Gastroesophageal sphincter (tissue), 4 donors: ENCODE measurements at regions not wholly inside any gene's neighbourhood (a gene's known extent, or its start where the extent isn't known, plus 50 kb on each side); places are given as distances from the start of the nearest gene placed in this dataset.

Source experiments
- ATAC-seq: fragments of 150-250 bp; one replicate; pipeline ENCODE4 v1.9.1; 2016; ENCODE audit warnings: mild to moderate bottlenecking, moderate library complexity
- H3K27ac ChIP-seq, 4 donors: fragments of 200-600 bp; sonication (generic) in 3 of 4; 1 replicate in 3 of 4; 2 replicates in 1 of 4; pipeline ENCODE4 v1.5.1; 2016 to 2019
- H3K27me3 ChIP-seq: fragments of 200-600 bp; sonication (generic); one replicate; pipeline ENCODE4 v1.5.1; 2019
- H3K36me3 ChIP-seq, 2 donors: fragments of 200-600 bp; sonication (generic); one replicate each; pipeline ENCODE4 v1.5.1; 2019; ENCODE audit warnings: control low read depth in 1 of 2
- H3K4me1 ChIP-seq, 3 donors: fragments of 200-600 bp; sonication (generic); 1 replicate in 2 of 3; 2 replicates in 1 of 3; pipeline ENCODE4 v1.5.1; 2016 to 2019; ENCODE audit warnings: control low read depth in 2 of 3
- H3K4me3 ChIP-seq, 2 donors: fragments of 200-600 bp; sonication (generic); one replicate each; pipeline ENCODE4 v1.5.1; 2019; ENCODE audit warnings: mild to moderate bottlenecking in 1 of 2, moderate library complexity in 1 of 2
- H3K9me3 ChIP-seq, 3 donors: fragments of 200-600 bp; sonication (generic); one replicate each; pipeline ENCODE4 v1.5.1; 2017 to 2019; ENCODE audit warnings: control low read depth in 2 of 3
- EP300 ChIP-seq: sonication (generic); formaldehyde crosslinking; IDR thresholded peaks from one replicate; pipeline ENCODE4 v1.6.1; 2017; ENCODE audit warnings: antibody characterized with exemption, mild to moderate bottlenecking
- POLR2A ChIP-seq, 2 donors: fragments of 450-650 bp; IDR thresholded peaks; one replicate each; pipeline ENCODE4 v1.6.1; 2017; ENCODE audit warnings: antibody characterized with exemption in 2 of 2, mild to moderate bottlenecking in 2 of 2, moderate library complexity in 1 of 2
- POLR2AphosphoS5 ChIP-seq: sonication (generic); formaldehyde crosslinking; IDR thresholded peaks from one replicate; pipeline ENCODE4 v1.6.1; 2017; ENCODE audit warnings: antibody characterized with exemption
- WGBS, 2 donors: methylation state at CpG; one replicate each; pipeline ENCODE4 v1.1.5; 2018; ENCODE audit warnings: low coverage in 1 of 2; 5-methylcytosine and 5-hydroxymethylcytosine counted together
- TF ChIP-seq, protein P1 (sequence below), 4 experiments: fragments of 200-600 bp in 2 of 4; fragments of 450-650 bp in 2 of 4; sonication (generic) in 1 of 4; IDR thresholded peaks; one replicate each; pipeline ENCODE4 v1.5.1; 2017 to 2019; ENCODE audit warnings: antibody characterized with exemption in 4 of 4, mild to moderate bottlenecking in 2 of 4, moderate library complexity in 2 of 4

DNA sequence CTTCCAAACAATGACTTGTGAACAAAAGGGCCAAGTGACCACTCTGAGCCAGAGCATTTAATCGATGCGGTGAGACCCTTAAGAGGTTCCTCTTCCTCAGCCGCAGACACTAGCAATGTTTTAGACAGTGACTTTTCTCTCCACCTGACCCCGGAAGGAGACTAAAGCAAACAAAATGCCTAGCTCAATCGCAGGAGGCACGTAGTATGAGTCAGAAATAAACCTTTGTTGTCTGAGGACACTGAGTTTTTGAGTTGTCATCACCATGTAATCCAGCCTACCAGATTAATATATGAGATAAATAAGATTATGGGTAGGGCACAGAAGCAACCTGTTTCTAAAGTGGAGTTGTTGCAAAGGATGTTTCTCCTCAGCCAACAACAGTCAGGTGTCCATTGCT is 326.2 kb upstream of the DUSP10 start:
- H3K27ac ChIP-seq: no peak overlapping the region
- no peak overlapping the region for H3K4me3 ChIP-seq
- no peak for ATAC-seq
- peaks cover 0 to 11% (median 0%) of the 10 kb centered on the region in 3 donors for H3K9me3 ChIP-seq
- no peaks in the 10 kb centered on the region for H3K4me1 ChIP-seq
- H3K27me3 ChIP-seq: no peaks in the 10 kb centered on the region
- 80 to 94% methylated on average over 5 of the region's 6 CpGs for WGBS, 2 donors
- TF ChIP-seq POLR2AphosphoS5 (no peak), EP300 (no peak), POLR2A (IDR thresholded peaks at IDR 0.05) (no peak)
- TF ChIP-seq, protein P1, sequence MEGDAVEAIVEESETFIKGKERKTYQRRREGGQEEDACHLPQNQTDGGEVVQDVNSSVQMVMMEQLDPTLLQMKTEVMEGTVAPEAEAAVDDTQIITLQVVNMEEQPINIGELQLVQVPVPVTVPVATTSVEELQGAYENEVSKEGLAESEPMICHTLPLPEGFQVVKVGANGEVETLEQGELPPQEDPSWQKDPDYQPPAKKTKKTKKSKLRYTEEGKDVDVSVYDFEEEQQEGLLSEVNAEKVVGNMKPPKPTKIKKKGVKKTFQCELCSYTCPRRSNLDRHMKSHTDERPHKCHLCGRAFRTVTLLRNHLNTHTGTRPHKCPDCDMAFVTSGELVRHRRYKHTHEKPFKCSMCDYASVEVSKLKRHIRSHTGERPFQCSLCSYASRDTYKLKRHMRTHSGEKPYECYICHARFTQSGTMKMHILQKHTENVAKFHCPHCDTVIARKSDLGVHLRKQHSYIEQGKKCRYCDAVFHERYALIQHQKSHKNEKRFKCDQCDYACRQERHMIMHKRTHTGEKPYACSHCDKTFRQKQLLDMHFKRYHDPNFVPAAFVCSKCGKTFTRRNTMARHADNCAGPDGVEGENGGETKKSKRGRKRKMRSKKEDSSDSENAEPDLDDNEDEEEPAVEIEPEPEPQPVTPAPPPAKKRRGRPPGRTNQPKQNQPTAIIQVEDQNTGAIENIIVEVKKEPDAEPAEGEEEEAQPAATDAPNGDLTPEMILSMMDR (IDR thresholded peaks at IDR 0.05): no peak
- H3K36me3 ChIP-seq: no peaks in the 10 kb centered on the region

DNA sequence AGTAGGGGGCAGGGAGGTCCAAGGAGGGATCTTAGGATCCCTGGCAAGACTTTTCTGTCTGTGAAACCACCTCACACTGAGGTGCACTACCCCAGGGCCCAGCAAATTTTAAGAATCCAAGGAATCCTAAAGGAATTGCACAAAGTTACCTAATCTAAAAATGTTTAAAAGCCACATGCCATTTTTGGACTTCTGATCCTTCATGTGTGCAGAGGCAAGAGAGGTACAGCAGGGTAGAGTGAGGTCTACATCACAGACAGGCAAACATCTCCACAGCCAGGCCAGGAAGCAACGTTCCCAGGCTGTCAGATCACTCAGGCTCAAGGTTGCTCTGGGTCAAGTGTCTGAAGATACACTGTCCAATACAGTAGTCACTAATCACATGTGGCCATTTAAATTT is 324.6 kb upstream of the DUSP10 start:
- no peak for ATAC-seq
- Histone ChIP-seq H3K36me3 (no peaks in the 10 kb centered on the region), H3K4me3 (no peak overlapping the region), H3K27me3 (no peaks in the 10 kb centered on the region), H3K9me3 (peaks cover 0 to 11% (median 0%) of the 10 kb centered on the region in 3 donors), H3K4me1 (no peaks in the 10 kb centered on the region), H3K27ac (no peak overlapping the region)
- 54 to 60% methylated on average over 1 of the region's 1 CpG for WGBS, 2 donors
- TF ChIP-seq POLR2A (IDR thresholded peaks at IDR 0.05) (no peak), EP300 (no peak), POLR2AphosphoS5 (no peak)
- TF ChIP-seq, protein P1 (IDR thresholded peaks at IDR 0.05): no peak

DNA sequence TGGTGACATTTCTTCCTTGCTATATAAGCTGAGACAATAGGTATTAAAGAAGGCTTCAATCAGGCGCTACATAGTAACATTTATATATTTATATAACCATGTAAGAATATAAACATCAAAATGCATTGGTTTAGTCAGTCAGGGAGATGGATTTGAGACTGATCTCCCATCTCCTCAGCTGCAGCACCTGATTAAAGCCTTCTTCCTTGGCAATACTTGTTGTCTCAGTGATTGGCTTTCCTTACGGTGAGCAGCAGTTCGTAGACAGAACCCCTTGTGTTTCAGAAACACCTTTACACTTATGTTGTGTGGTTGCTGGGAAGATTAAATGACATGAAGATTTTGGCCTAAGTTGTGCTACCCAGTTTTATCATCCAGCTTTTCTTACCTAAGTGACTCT is 323.3 kb upstream of the DUSP10 start:
- Histone ChIP-seq H3K4me1 (no peaks in the 10 kb centered on the region), H3K9me3 (peaks cover 0 to 11% (median 0%) of the 10 kb centered on the region in 3 donors), H3K4me3 (no peak overlapping the region), H3K36me3 (no peaks in the 10 kb centered on the region), H3K27ac (no peak overlapping the region), H3K27me3 (no peaks in the 10 kb centered on the region)
- WGBS, 2 donors: 91 to 93% methylated on average over 3 of the region's 3 CpGs
- ATAC-seq: no peak
- TF ChIP-seq, protein P1 (IDR thresholded peaks at IDR 0.05): no peak
- TF ChIP-seq POLR2AphosphoS5 (no peak), EP300 (no peak), POLR2A (IDR thresholded peaks at IDR 0.05) (no peak)

DNA sequence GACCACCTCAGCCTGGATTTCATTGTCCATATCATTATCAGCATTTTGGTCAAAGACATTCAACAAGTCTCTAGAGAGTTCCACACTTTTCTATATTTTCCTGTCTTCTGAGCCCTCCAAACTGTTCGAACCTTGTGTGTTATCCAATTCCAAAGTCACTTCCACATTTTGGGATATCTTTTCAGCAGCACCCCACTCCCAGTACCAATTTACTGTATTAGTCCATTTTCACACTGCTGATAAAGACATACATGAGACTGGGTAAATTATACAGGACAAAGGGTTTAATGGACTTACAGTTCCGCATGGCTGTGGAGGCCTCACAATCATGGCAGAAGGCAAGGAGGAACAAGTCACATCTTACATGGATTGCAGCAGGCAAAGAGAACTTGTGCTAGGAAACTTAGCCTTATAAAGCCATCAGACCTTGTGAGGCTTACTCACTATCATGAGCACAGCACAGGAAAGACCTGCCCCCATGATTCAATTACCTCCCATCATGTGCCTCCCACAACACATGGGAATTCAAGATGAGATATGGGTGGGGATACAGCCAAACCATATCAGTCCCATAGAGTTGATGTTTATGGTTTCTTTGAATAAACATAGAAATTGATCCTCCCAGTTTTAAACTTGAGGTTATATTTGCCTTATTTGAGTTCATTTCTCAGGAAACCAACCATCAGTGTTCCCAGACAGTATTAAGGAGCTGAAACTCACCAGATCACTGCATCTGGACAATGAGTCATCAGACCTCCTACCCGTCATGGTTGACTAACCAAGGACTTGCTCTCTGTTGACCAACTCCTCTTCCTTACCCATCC is 322.7 kb upstream of the DUSP10 start:
- peaks cover 0 to 11% (median 0%) of the 10 kb centered on the region in 3 donors for H3K9me3 ChIP-seq
- 86 to 94% methylated on average over 2 to 3 of the region's 3 CpGs for WGBS, 2 donors
- ATAC-seq: no peak

More for the DNA sequence above, 322.7 kb upstream of the DUSP10 start:
- Histone ChIP-seq H3K36me3 (no peaks in the 10 kb centered on the region), H3K4me1 (no peaks in the 10 kb centered on the region), H3K4me3 (no peak overlapping the region), H3K27ac (no peak overlapping the region), H3K27me3 (no peaks in the 10 kb centered on the region)
- TF ChIP-seq, protein P1 (IDR thresholded peaks at IDR 0.05): no peak
- TF ChIP-seq EP300 (no peak), POLR2AphosphoS5 (no peak), POLR2A (IDR thresholded peaks at IDR 0.05) (no peak)
